ENCODE measurements at regions not wholly inside any gene's neighbourhood (a gene's known extent, or its start where the extent isn't known, plus 50 kb on each side); places are given as distances from the start of the nearest gene placed in this dataset. TPM values are rescaled to one million over a fixed set of nuclear protein-coding genes. Genes with fewer than 3 reads are reported as not detected.

Small RNAs in the stretch of these regions (small RNA-seq; reads per million reads assigned to genes)
- not detected for gene AC079804.2 (ENCODE audit: insufficient read depth)
- not detected for gene MIR3683 (ENCODE audit: insufficient read depth)
- gene RF00019 (ENCODE audit: insufficient read depth): not detected
